GM11168 (cell line): ENCODE measurements at regions not wholly inside any gene's neighbourhood (a gene's known extent, or its start where the extent isn't known, plus 50 kb on each side); places are given as distances from the start of the nearest gene placed in this dataset.
"Not testable (repeated sequence)": the region's sequence is repeated elsewhere in the genome, so short reads cannot be mapped to it uniquely, and the experiment has no call there.

ENCODE experiments used
- in situ Hi-C: fragments of 300-500 bp; cut with MboI; formaldehyde crosslinking; loops from one replicate; pipeline ENCODE4 v1.12.0; 2022; ENCODE audit warnings: low sequenced_read_pairs; ENCODE audit not compliant: unreplicated experiment

- in situ Hi-C loops = no loop called here
Measured at GRCh38 chr11:91011503-91011902, 788.7 kb upstream of the CHORDC1 start.

- in situ Hi-C loops = no loop called here
Measured at GRCh38 chr11:91005458-91005857, 782.6 kb upstream of the CHORDC1 start.

GRCh38 chr11:90997241-90997640, 774.4 kb upstream of the CHORDC1 start:
- in situ Hi-C loops = no loop called here

GRCh38 chr11:90972159-90972558, 749.3 kb upstream of the CHORDC1 start:
- in situ Hi-C loops = not testable (repeated sequence)

GRCh38 chr11:90947930-90948329, 725.1 kb upstream of the CHORDC1 start:
- in situ Hi-C loops = no loop called here

- in situ Hi-C loops = no loop called here
Measured at GRCh38 chr11:90930252-90930651, 707.4 kb upstream of the CHORDC1 start.

GRCh38 chr11:90919332-90919731, 696.5 kb upstream of the CHORDC1 start:
- in situ Hi-C loops = no loop called here

- in situ Hi-C loops = no loop called here
Measured at GRCh38 chr11:90916706-90917105, 693.9 kb upstream of the CHORDC1 start.

- in situ Hi-C loops = no loop called here
Measured at GRCh38 chr11:90913131-90913668, 690.4 kb upstream of the CHORDC1 start.

GRCh38 chr11:90912631-90913030, 689.8 kb upstream of the CHORDC1 start:
- in situ Hi-C loops = no loop called here

- in situ Hi-C loops = no loop called here
Measured at GRCh38 chr11:90911192-90911591, 688.3 kb upstream of the CHORDC1 start.

- in situ Hi-C loops = no loop called here
Measured at GRCh38 chr11:90908074-90908473, 685.2 kb upstream of the CHORDC1 start.

GRCh38 chr11:90895850-90896249, 673.0 kb upstream of the CHORDC1 start:
- in situ Hi-C loops = no loop called here

- in situ Hi-C loops = no loop called here
Measured at GRCh38 chr11:90890347-90890746, 667.5 kb upstream of the CHORDC1 start.

GRCh38 chr11:90884181-90884580, 661.3 kb upstream of the CHORDC1 start:
- in situ Hi-C loops = no loop called here

- in situ Hi-C loops = no loop called here
Measured at GRCh38 chr11:90874986-90875385, 652.1 kb upstream of the CHORDC1 start.

GRCh38 chr11:90874281-90874680, 651.4 kb upstream of the CHORDC1 start:
- in situ Hi-C loops = no loop called here

- in situ Hi-C loops = no loop called here
Measured at GRCh38 chr11:90867416-90867815, 644.6 kb upstream of the CHORDC1 start.

- in situ Hi-C loops = no loop called here
Measured at GRCh38 chr11:90856790-90857189, 633.9 kb upstream of the CHORDC1 start.

- in situ Hi-C loops = no loop called here
Measured at GRCh38 chr11:90855531-90855930, 632.7 kb upstream of the CHORDC1 start.

- in situ Hi-C loops = no loop called here
Measured at GRCh38 chr11:90851196-90851595, 628.3 kb upstream of the CHORDC1 start.

- in situ Hi-C loops = no loop called here
Measured at GRCh38 chr11:90849312-90849711, 626.5 kb upstream of the CHORDC1 start.
